Activated CD4-positive, CD25-positive, alpha-beta regulatory T cell treated with anti-CD3 and anti-CD28 coated beads, Interleukin-2, amount 50 U/mL, for 72 hours (primary cell): ENCODE measurements at regions not wholly inside any gene's neighbourhood (a gene's known extent, or its start where the extent isn't known, plus 50 kb on each side); places are given as distances from the start of the nearest gene placed in this dataset.
"Not testable (repeated sequence)": the region's sequence is repeated elsewhere in the genome, so short reads cannot be mapped to it uniquely, and the experiment has no call there.

Experiments used
- DNase-seq: peaks from one replicate; pipeline ENCODE4 v3.0.0; 2021

- DNase-seq: no peak
Measured at GRCh38 chr2:196501836-196502235, 137.7 kb upstream of the CCDC150 start.

- DNase-seq: no peak
Measured at GRCh38 chr2:196502386-196502785, 137.1 kb upstream of the CCDC150 start.

GRCh38 chr2:196503398-196503797 is 136.1 kb upstream of the CCDC150 start:
- DNase-seq: no peak

- DNase-seq: no peak
Measured at GRCh38 chr2:196504788-196505187, 134.7 kb upstream of the CCDC150 start.

- DNase-seq: no peak
Measured at GRCh38 chr2:196510246-196510645, 129.3 kb upstream of the CCDC150 start.

- no peak for DNase-seq
Measured at GRCh38 chr2:196511258-196512168, 128.0 kb upstream of the CCDC150 start.

GRCh38 chr2:196513796-196514526 is 125.6 kb upstream of the CCDC150 start:
- DNase-seq: no peak

- no peak for DNase-seq
Measured at GRCh38 chr2:196514641-196515040, 124.9 kb upstream of the CCDC150 start.

GRCh38 chr2:196515051-196515450 is 124.5 kb upstream of the CCDC150 start:
- no peak for DNase-seq

- no peak for DNase-seq
Measured at GRCh38 chr2:196515608-196516007, 123.9 kb upstream of the CCDC150 start.

GRCh38 chr2:196516564-196516963 is 123.0 kb upstream of the CCDC150 start:
- DNase-seq: no peak

GRCh38 chr2:196520605-196521004 is 118.9 kb upstream of the CCDC150 start:
- no peak for DNase-seq

GRCh38 chr2:196526981-196527725 is 112.4 kb upstream of the CCDC150 start:
- not testable (repeated sequence) for DNase-seq

GRCh38 chr2:196528486-196529223 is 110.9 kb upstream of the CCDC150 start:
- no peak for DNase-seq

GRCh38 chr2:196530910-196531309 is 108.6 kb upstream of the CCDC150 start:
- DNase-seq: no peak

- no peak for DNase-seq
Measured at GRCh38 chr2:196533772-196534397, 105.6 kb upstream of the CCDC150 start.

GRCh38 chr2:196534495-196534894 is 105.0 kb upstream of the CCDC150 start:
- DNase-seq: no peak

- no peak for DNase-seq
Measured at GRCh38 chr2:196535061-196535460, 104.5 kb upstream of the CCDC150 start.

- no peak for DNase-seq
Measured at GRCh38 chr2:196535742-196536141, 103.8 kb upstream of the CCDC150 start.

GRCh38 chr2:196537311-196537710 is 102.2 kb upstream of the CCDC150 start:
- DNase-seq: no peak

GRCh38 chr2:196538189-196538588 is 101.3 kb upstream of the CCDC150 start:
- DNase-seq: no peak

- no peak for DNase-seq
Measured at GRCh38 chr2:196538646-196539045, 100.9 kb upstream of the CCDC150 start.
